H1 (cell line): ENCODE measurements at regions not wholly inside any gene's neighbourhood (a gene's known extent, or its start where the extent isn't known, plus 50 kb on each side); places are given as distances from the start of the nearest gene placed in this dataset.

Experiments
- CHD2 ChIP-seq: IDR thresholded peaks from 2 replicates; pipeline ENCODE4 v1.6.1; 2012; ENCODE audit warnings: low read length, improper control_type of control experiment
- CTCF ChIP-seq, 3 experiments: IDR thresholded peaks; 1 replicate in 2 of 3; 2 replicates in 1 of 3; pipeline versions ENCODE4 v1.5.1 to v1.6.1; 2011; ENCODE audit warnings: low read length in 3 of 3, mild to moderate bottlenecking in 3 of 3, inconsistent platforms in 2 of 3, low read depth in 1 of 3, moderate library complexity in 1 of 3; ENCODE audit not compliant: insufficient read depth in 1 of 3; ENCODE audit errors: control extremely low read depth in 1 of 3
- KDM4A ChIP-seq: IDR thresholded peaks from one replicate; pipeline ENCODE4 v1.7.1; 2012; ENCODE audit warnings: low read depth, mild to moderate bottlenecking, moderate library complexity, low read length, inconsistent platforms; ENCODE audit not compliant: severe bottlenecking
- PHF8 ChIP-seq: fragments of 200-600 bp; sonication (generic); conservative IDR thresholded peaks from 2 replicates; pipeline ENCODE4 v1.7.1; 2012; ENCODE audit warnings: low read depth, mild to moderate bottlenecking, inconsistent platforms, low read length, moderate library complexity
- RAD21 ChIP-seq, 2 experiments: IDR thresholded peaks in 1 of 2; conservative IDR thresholded peaks in 1 of 2; 2 replicates each; pipeline ENCODE4 v1.6.1; 2011; ENCODE audit warnings: low read depth in 2 of 2, low read length in 2 of 2, improper control_type of control experiment in 1 of 2, inconsistent platforms in 1 of 2, mild to moderate bottlenecking in 1 of 2, moderate library complexity in 1 of 2
- RBBP5 ChIP-seq: IDR thresholded peaks from 2 replicates; pipeline ENCODE4 v1.7.1; 2012; ENCODE audit warnings: low read depth, mild to moderate bottlenecking, inconsistent platforms, low read length, moderate library complexity, borderline replicate concordance
- SP4 ChIP-seq: IDR thresholded peaks from 2 replicates; pipeline ENCODE4 v1.6.1; 2012; ENCODE audit warnings: low read length, inconsistent platforms
- TAF7 ChIP-seq: optimal IDR thresholded peaks from 2 replicates; pipeline ENCODE3; 2011; ENCODE audit warnings: low read depth, mild to moderate bottlenecking, inconsistent platforms, low read length, moderate library complexity, borderline replicate concordance
- TF ChIP-seq, protein P1 (sequence below): fragments of 300-600 bp; sonication (generic); IDR thresholded peaks from 2 replicates; pipeline ENCODE4 v1.7.1; 2012; ENCODE audit warnings: low read length, moderate library complexity, mild to moderate bottlenecking, inconsistent platforms; ENCODE audit not compliant: insufficient replicate concordance

DNA sequence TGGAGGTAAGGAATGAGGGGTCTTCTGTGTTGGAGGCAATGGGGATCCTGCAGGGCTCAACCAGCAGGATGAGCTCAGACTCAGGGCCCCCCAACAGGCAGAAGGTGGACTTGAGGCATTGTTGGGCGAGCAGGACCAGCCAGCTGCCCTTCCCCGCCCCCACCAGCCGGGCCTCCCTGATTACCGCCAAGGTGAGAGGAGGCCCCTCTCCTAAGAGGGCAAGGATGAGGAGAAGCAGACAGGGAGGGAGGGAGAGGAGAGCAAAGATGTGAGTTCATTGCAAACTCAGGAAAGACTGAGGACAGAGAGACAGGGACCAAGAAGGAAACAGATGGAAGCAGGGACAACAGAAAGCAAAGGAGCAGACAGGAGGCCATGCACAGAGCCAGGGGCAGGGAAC, 272.8 kb upstream of the XYLT1 start (continued):
- TF ChIP-seq, protein P1, sequence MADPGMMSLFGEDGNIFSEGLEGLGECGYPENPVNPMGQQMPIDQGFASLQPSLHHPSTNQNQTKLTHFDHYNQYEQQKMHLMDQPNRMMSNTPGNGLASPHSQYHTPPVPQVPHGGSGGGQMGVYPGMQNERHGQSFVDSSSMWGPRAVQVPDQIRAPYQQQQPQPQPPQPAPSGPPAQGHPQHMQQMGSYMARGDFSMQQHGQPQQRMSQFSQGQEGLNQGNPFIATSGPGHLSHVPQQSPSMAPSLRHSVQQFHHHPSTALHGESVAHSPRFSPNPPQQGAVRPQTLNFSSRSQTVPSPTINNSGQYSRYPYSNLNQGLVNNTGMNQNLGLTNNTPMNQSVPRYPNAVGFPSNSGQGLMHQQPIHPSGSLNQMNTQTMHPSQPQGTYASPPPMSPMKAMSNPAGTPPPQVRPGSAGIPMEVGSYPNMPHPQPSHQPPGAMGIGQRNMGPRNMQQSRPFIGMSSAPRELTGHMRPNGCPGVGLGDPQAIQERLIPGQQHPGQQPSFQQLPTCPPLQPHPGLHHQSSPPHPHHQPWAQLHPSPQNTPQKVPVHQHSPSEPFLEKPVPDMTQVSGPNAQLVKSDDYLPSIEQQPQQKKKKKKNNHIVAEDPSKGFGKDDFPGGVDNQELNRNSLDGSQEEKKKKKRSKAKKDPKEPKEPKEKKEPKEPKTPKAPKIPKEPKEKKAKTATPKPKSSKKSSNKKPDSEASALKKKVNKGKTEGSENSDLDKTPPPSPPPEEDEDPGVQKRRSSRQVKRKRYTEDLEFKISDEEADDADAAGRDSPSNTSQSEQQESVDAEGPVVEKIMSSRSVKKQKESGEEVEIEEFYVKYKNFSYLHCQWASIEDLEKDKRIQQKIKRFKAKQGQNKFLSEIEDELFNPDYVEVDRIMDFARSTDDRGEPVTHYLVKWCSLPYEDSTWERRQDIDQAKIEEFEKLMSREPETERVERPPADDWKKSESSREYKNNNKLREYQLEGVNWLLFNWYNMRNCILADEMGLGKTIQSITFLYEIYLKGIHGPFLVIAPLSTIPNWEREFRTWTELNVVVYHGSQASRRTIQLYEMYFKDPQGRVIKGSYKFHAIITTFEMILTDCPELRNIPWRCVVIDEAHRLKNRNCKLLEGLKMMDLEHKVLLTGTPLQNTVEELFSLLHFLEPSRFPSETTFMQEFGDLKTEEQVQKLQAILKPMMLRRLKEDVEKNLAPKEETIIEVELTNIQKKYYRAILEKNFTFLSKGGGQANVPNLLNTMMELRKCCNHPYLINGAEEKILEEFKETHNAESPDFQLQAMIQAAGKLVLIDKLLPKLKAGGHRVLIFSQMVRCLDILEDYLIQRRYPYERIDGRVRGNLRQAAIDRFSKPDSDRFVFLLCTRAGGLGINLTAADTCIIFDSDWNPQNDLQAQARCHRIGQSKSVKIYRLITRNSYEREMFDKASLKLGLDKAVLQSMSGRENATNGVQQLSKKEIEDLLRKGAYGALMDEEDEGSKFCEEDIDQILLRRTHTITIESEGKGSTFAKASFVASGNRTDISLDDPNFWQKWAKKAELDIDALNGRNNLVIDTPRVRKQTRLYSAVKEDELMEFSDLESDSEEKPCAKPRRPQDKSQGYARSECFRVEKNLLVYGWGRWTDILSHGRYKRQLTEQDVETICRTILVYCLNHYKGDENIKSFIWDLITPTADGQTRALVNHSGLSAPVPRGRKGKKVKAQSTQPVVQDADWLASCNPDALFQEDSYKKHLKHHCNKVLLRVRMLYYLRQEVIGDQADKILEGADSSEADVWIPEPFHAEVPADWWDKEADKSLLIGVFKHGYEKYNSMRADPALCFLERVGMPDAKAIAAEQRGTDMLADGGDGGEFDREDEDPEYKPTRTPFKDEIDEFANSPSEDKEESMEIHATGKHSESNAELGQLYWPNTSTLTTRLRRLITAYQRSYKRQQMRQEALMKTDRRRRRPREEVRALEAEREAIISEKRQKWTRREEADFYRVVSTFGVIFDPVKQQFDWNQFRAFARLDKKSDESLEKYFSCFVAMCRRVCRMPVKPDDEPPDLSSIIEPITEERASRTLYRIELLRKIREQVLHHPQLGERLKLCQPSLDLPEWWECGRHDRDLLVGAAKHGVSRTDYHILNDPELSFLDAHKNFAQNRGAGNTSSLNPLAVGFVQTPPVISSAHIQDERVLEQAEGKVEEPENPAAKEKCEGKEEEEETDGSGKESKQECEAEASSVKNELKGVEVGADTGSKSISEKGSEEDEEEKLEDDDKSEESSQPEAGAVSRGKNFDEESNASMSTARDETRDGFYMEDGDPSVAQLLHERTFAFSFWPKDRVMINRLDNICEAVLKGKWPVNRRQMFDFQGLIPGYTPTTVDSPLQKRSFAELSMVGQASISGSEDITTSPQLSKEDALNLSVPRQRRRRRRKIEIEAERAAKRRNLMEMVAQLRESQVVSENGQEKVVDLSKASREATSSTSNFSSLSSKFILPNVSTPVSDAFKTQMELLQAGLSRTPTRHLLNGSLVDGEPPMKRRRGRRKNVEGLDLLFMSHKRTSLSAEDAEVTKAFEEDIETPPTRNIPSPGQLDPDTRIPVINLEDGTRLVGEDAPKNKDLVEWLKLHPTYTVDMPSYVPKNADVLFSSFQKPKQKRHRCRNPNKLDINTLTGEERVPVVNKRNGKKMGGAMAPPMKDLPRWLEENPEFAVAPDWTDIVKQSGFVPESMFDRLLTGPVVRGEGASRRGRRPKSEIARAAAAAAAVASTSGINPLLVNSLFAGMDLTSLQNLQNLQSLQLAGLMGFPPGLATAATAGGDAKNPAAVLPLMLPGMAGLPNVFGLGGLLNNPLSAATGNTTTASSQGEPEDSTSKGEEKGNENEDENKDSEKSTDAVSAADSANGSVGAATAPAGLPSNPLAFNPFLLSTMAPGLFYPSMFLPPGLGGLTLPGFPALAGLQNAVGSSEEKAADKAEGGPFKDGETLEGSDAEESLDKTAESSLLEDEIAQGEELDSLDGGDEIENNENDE = no peak
- TF ChIP-seq RAD21 (IDR thresholded peaks at IDR 0.05 in 1 of 2, conservative IDR thresholded peaks at IDR 0.05 in 1 of 2; ENCODE audit: low read depth in 2 of 2, low read length in 2 of 2) (no peak), CTCF (IDR thresholded peaks at IDR 0.05; ENCODE audit: control extremely low read depth in 1 of 3, insufficient read depth in 1 of 3, low read depth in 1 of 3, low read length in 3 of 3) (no peak), CHD2 (no peak), KDM4A (no peak), TAF7 (no peak), PHF8 (no peak), SP4 (no peak), RBBP5 (no peak)
